Panc1 (cell line): ENCODE measurements at regions not wholly inside any gene's neighbourhood (a gene's known extent, or its start where the extent isn't known, plus 50 kb on each side); places are given as distances from the start of the nearest gene placed in this dataset.

ENCODE experiments used
- CTCF ChIP-seq: fragments of 450-650 bp; IDR thresholded peaks from 2 replicates; pipeline ENCODE4 v1.5.1; 2017; ENCODE audit warnings: mild to moderate bottlenecking
- REST ChIP-seq, 2 experiments: IDR thresholded peaks; 2 replicates each; pipeline ENCODE4 v1.6.1; 2011 to 2012; ENCODE audit warnings: low read depth in 2 of 2, control low read depth in 1 of 2, low read length in 1 of 2, mild to moderate bottlenecking in 1 of 2, moderate library complexity in 1 of 2; ENCODE audit not compliant: insufficient read depth in 1 of 2

- TF ChIP-seq REST (IDR thresholded peaks at IDR 0.05; ENCODE audit: insufficient read depth in 1 of 2, low read depth in 2 of 2, low read length in 1 of 2), result no peak
- no peak for TF ChIP-seq CTCF
These were observed 412.0 kb downstream of the TMEM114 start for GRCh38 chr16:8178271-8178670.
